GM23338 (cell line): ENCODE measurements at regions not wholly inside any gene's neighbourhood (a gene's known extent, or its start where the extent isn't known, plus 50 kb on each side); places are given as distances from the start of the nearest gene placed in this dataset.
"Not testable (repeated sequence)": the region's sequence is repeated elsewhere in the genome, so short reads cannot be mapped to it uniquely, and the experiment has no call there.

Source experiments
- ATAC-seq: fragments of 200-7000 bp; cut with Tn5 transposase; 3 replicates; pipeline ENCODE4 v1.9.1; 2020
- DNase-seq: peaks from one replicate; pipeline ENCODE4 v3.0.0-alpha.2; 2015; ENCODE audit warnings: low spot score
- H2AFZ ChIP-seq: fragments of 200-600 bp; sonication (generic); 2 replicates; pipeline ENCODE4 v1.8.0; 2016; ENCODE audit warnings: antibody characterized with exemption, mild to moderate bottlenecking, moderate library complexity
- H3F3A ChIP-seq: fragments of 200-600 bp; sonication (generic); replicated peaks from 2 replicates; pipeline ENCODE4 v1.8.0; 2017; ENCODE audit warnings: antibody characterized with exemption, mixed run types, low read depth
- H3K27ac ChIP-seq: fragments of 200-600 bp; sonication (generic); 2 replicates; pipeline ENCODE4 v1.6.1; 2016; ENCODE audit warnings: low read depth
- H3K27me3 ChIP-seq: fragments of 200-600 bp; sonication (generic); 2 replicates; pipeline ENCODE4 v1.8.0; 2016; ENCODE audit warnings: mild to moderate bottlenecking, mixed run types, moderate library complexity; ENCODE audit not compliant: insufficient read depth
- H3K36me3 ChIP-seq: fragments of 200-600 bp; sonication (generic); 2 replicates; pipeline ENCODE4 v1.8.0; 2016; ENCODE audit warnings: mild to moderate bottlenecking; ENCODE audit not compliant: insufficient read depth
- H3K4me1 ChIP-seq: fragments of 200-600 bp; sonication (generic); 2 replicates; pipeline ENCODE4 v1.8.0; 2016; ENCODE audit warnings: mild to moderate bottlenecking, moderate library complexity; ENCODE audit not compliant: insufficient read depth
- H3K4me2 ChIP-seq: fragments of 200-600 bp; sonication (generic); 2 replicates; pipeline ENCODE4 v1.7.1; 2017; ENCODE audit warnings: mixed run types
- H3K4me3 ChIP-seq: fragments of 200-600 bp; sonication (generic); 2 replicates; pipeline ENCODE4 v1.6.1; 2016; ENCODE audit warnings: mixed run types
- H3K79me2 ChIP-seq: fragments of 200-600 bp; sonication (generic); replicated peaks from 2 replicates; pipeline ENCODE4 v1.8.0; 2017; ENCODE audit warnings: mild to moderate bottlenecking; ENCODE audit not compliant: insufficient read depth
- H3K9me2 ChIP-seq: fragments of 200-600 bp; sonication (generic); 2 replicates; pipeline ENCODE4 v1.8.0; 2017; ENCODE audit not compliant: insufficient read depth
- H4K20me1 ChIP-seq: fragments of 200-600 bp; sonication (generic); replicated peaks from 2 replicates; pipeline ENCODE4 v1.8.0; 2017; ENCODE audit warnings: mild to moderate bottlenecking; ENCODE audit not compliant: insufficient read depth
- H3K27ac Mint-ChIP-seq: 2 replicates; pipeline ENCODE4 v1.8.0; 2020; ENCODE audit warnings: inconsistent platforms, mild to moderate bottlenecking, moderate library complexity, mixed read lengths
- H3K27me3 Mint-ChIP-seq: 3 replicates; pipeline ENCODE4 v1.8.0; 2022; ENCODE audit warnings: low read depth, mild to moderate bottlenecking, moderate library complexity, mixed read lengths, inconsistent platforms; ENCODE audit not compliant: insufficient read depth, poor library complexity
- H3K36me3 Mint-ChIP-seq: 3 replicates; pipeline ENCODE4 v1.8.0; 2021; ENCODE audit warnings: low read depth, mild to moderate bottlenecking, inconsistent platforms, moderate library complexity, mixed read lengths
- H3K4me1 Mint-ChIP-seq: 3 replicates; pipeline ENCODE4 v1.8.0; 2020; ENCODE audit warnings: mild to moderate bottlenecking, inconsistent platforms, mixed read lengths
- H3K4me3 Mint-ChIP-seq: 3 replicates; pipeline ENCODE4 v1.8.0; 2021; ENCODE audit warnings: moderate library complexity, mild to moderate bottlenecking, inconsistent platforms, mixed read lengths
- H3K9me3 Mint-ChIP-seq: 3 replicates; pipeline ENCODE4 v1.8.0; 2020; ENCODE audit warnings: moderate library complexity, mild to moderate bottlenecking, inconsistent platforms, mixed read lengths

GRCh38 chr14:19300838-19301237 is 133.3 kb downstream of the POTEG start:
- not testable (repeated sequence) for H3K9me3 Mint-ChIP-seq, H3K4me3 Mint-ChIP-seq, H3K27ac Mint-ChIP-seq, H3K36me3 Mint-ChIP-seq, H3K27ac ChIP-seq, H2AFZ ChIP-seq, H3K79me2 ChIP-seq, H3K9me2 ChIP-seq, H3K4me1 ChIP-seq, H4K20me1 ChIP-seq, H3K4me2 ChIP-seq, H3K27me3 Mint-ChIP-seq, H3K4me1 Mint-ChIP-seq, H3F3A ChIP-seq, H3K27me3 ChIP-seq, DNase-seq, H3K4me3 ChIP-seq, H3K36me3 ChIP-seq, ATAC-seq

- not testable (repeated sequence) for H3K27me3 Mint-ChIP-seq, H3K79me2 ChIP-seq, H3K27ac Mint-ChIP-seq, H3K36me3 Mint-ChIP-seq, H3F3A ChIP-seq, H3K4me3 ChIP-seq, H3K4me1 Mint-ChIP-seq, H3K27me3 ChIP-seq, H3K4me3 Mint-ChIP-seq, H3K9me2 ChIP-seq, H3K4me2 ChIP-seq, H2AFZ ChIP-seq, H3K9me3 Mint-ChIP-seq, DNase-seq, H3K36me3 ChIP-seq, H3K27ac ChIP-seq, ATAC-seq, H3K4me1 ChIP-seq, H4K20me1 ChIP-seq
These were observed 130.3 kb downstream of the POTEG start for GRCh38 chr14:19303844-19304243.

GRCh38 chr14:19304442-19304841 is 129.7 kb downstream of the POTEG start:
- ATAC-seq, H3K36me3 Mint-ChIP-seq: not testable (repeated sequence)

GRCh38 chr14:19304918-19305317 is 129.2 kb downstream of the POTEG start:
- H3K27me3 Mint-ChIP-seq, H3F3A ChIP-seq, H3K9me2 ChIP-seq, H3K79me2 ChIP-seq, H3K27ac ChIP-seq, DNase-seq, H3K36me3 ChIP-seq, H3K27me3 ChIP-seq, ATAC-seq, H3K36me3 Mint-ChIP-seq, H3K4me1 Mint-ChIP-seq, H3K27ac Mint-ChIP-seq, H3K9me3 Mint-ChIP-seq, H3K4me2 ChIP-seq, H4K20me1 ChIP-seq, H3K4me3 ChIP-seq, H3K4me1 ChIP-seq, H2AFZ ChIP-seq, H3K4me3 Mint-ChIP-seq: not testable (repeated sequence)

More at GRCh38 chr14:19304442-19304841, 129.7 kb downstream of the POTEG start:
- not testable (repeated sequence) for H3K27me3 ChIP-seq, H4K20me1 ChIP-seq, H3K4me1 Mint-ChIP-seq, H3K4me2 ChIP-seq, H3K4me3 Mint-ChIP-seq, H3K27ac Mint-ChIP-seq, H3K36me3 ChIP-seq, H3K27ac ChIP-seq, H2AFZ ChIP-seq, H3K9me2 ChIP-seq, H3K9me3 Mint-ChIP-seq, H3K4me3 ChIP-seq, H3K79me2 ChIP-seq, H3K27me3 Mint-ChIP-seq, H3F3A ChIP-seq, H3K4me1 ChIP-seq, DNase-seq

- not testable (repeated sequence) for H3K27ac Mint-ChIP-seq
These were observed 128.4 kb downstream of the POTEG start for GRCh38 chr14:19305776-19306175.

GRCh38 chr14:19306405-19306804 is 127.7 kb downstream of the POTEG start:
- H3K79me2 ChIP-seq, H3K4me1 ChIP-seq, H3K36me3 ChIP-seq, H3K4me2 ChIP-seq, H3K9me3 Mint-ChIP-seq, H3K27ac ChIP-seq, H3K36me3 Mint-ChIP-seq, H3K27me3 Mint-ChIP-seq, H4K20me1 ChIP-seq, H3K4me3 Mint-ChIP-seq, H2AFZ ChIP-seq, H3K4me3 ChIP-seq, H3K4me1 Mint-ChIP-seq, H3K9me2 ChIP-seq, H3K27me3 ChIP-seq, H3K27ac Mint-ChIP-seq, H3F3A ChIP-seq, DNase-seq, ATAC-seq: not testable (repeated sequence)

More at GRCh38 chr14:19305776-19306175, 128.4 kb downstream of the POTEG start:
- not testable (repeated sequence) for ATAC-seq, H3K36me3 ChIP-seq, H3K27ac ChIP-seq, H2AFZ ChIP-seq, H3K27me3 ChIP-seq, H3K4me1 ChIP-seq, H3K79me2 ChIP-seq, H3K4me1 Mint-ChIP-seq, H3K36me3 Mint-ChIP-seq, DNase-seq, H4K20me1 ChIP-seq, H3F3A ChIP-seq, H3K9me2 ChIP-seq, H3K9me3 Mint-ChIP-seq, H3K4me3 Mint-ChIP-seq, H3K27me3 Mint-ChIP-seq, H3K4me3 ChIP-seq, H3K4me2 ChIP-seq

GRCh38 chr14:19311023-19311422 is 123.1 kb downstream of the POTEG start:
- H3K4me1 ChIP-seq, H3K4me2 ChIP-seq, H4K20me1 ChIP-seq, H3K4me3 ChIP-seq, H3K27ac ChIP-seq, H3K9me3 Mint-ChIP-seq, H3K27me3 ChIP-seq, H3K4me3 Mint-ChIP-seq, ATAC-seq, H3K36me3 Mint-ChIP-seq, H3F3A ChIP-seq, H3K27me3 Mint-ChIP-seq, H3K9me2 ChIP-seq, H2AFZ ChIP-seq, H3K79me2 ChIP-seq, H3K4me1 Mint-ChIP-seq, DNase-seq, H3K36me3 ChIP-seq, H3K27ac Mint-ChIP-seq: not testable (repeated sequence)
